ENCODE measurements at regions not wholly inside any gene's neighbourhood (a gene's known extent, or its start where the extent isn't known, plus 50 kb on each side); places are given as distances from the start of the nearest gene placed in this dataset.

DNA sequence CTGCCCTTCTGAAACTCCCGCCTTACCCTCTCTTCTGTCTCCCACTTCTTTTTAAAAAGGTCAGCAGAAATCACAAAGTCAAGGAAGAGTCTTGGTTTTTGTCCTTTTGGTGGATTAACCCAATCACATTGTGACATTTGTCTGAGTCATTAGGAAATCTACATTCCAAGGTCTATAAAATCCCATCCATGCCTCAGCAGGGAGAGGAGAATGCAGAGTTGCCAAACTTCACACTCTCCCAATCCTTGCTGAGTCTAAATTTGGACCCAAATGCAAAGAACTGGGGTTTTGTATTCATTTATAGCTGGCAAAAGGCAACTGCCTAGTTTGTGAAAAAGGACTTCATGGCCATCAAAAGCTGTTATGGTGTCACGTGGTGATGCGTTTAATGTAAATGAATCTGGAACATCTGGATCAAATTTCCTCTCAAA lies 67.9 kb downstream of the TMEM30B start:
- H3K27me3 ChIP-seq (ENCODE audit: control insufficient read depth in 4 of 4, insufficient read depth in 4 of 4, low read length in 3 of 4) = no peaks in the 10 kb centered on the region

GRCh38 chr14:61212546-61212945 lies 68.6 kb downstream of the TMEM30B start:
- Histone ChIP-seq H3K4me1 (ENCODE audit: control insufficient read depth in 4 of 4, insufficient read depth in 4 of 4, low read length in 3 of 4) (no peaks in the 10 kb centered on the region), H3K27me3 (ENCODE audit: control insufficient read depth in 4 of 4, insufficient read depth in 4 of 4, low read length in 3 of 4) (no peaks in the 10 kb centered on the region), H3K36me3 (ENCODE audit: control insufficient read depth in 4 of 4, insufficient read depth in 3 of 4, low read depth in 1 of 4, low read length in 3 of 4) (no peaks in the 10 kb centered on the region), H3K27ac (ENCODE audit: low read depth in 1 of 2, low read length in 2 of 2) (no peak overlapping the region), H3K9ac (ENCODE audit: low read depth in 1 of 2, low read length in 2 of 2) (no peak overlapping the region), H3K9me3 (ENCODE audit: control insufficient read depth in 4 of 4, low read length in 3 of 4) (no peaks in the 10 kb centered on the region), H3K4me3 (ENCODE audit: low read depth in 1 of 3, low read length in 3 of 3) (no peak overlapping the region)
- no peak for DNase-seq (ENCODE audit: low spot score)
- no peak for TF ChIP-seq ZBTB33 (IDR thresholded peaks at IDR 0.05)
- TF ChIP-seq EGR1 (IDR thresholded peaks at IDR 0.05; ENCODE audit: low read depth in 2 of 2) = no peak
- TF ChIP-seq FOXA2 (IDR thresholded peaks at IDR 0.05) = no peak
- TF ChIP-seq YY1 (IDR thresholded peaks at IDR 0.05) = no peak
- TF ChIP-seq, protein P1, sequence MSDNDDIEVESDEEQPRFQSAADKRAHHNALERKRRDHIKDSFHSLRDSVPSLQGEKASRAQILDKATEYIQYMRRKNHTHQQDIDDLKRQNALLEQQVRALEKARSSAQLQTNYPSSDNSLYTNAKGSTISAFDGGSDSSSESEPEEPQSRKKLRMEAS (IDR thresholded peaks at IDR 0.05) = no peak
- TF ChIP-seq, protein P2, sequence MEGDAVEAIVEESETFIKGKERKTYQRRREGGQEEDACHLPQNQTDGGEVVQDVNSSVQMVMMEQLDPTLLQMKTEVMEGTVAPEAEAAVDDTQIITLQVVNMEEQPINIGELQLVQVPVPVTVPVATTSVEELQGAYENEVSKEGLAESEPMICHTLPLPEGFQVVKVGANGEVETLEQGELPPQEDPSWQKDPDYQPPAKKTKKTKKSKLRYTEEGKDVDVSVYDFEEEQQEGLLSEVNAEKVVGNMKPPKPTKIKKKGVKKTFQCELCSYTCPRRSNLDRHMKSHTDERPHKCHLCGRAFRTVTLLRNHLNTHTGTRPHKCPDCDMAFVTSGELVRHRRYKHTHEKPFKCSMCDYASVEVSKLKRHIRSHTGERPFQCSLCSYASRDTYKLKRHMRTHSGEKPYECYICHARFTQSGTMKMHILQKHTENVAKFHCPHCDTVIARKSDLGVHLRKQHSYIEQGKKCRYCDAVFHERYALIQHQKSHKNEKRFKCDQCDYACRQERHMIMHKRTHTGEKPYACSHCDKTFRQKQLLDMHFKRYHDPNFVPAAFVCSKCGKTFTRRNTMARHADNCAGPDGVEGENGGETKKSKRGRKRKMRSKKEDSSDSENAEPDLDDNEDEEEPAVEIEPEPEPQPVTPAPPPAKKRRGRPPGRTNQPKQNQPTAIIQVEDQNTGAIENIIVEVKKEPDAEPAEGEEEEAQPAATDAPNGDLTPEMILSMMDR (IDR thresholded peaks at IDR 0.05; ENCODE audit: low read depth, low read length, missing input control) = no peak
- no peak for TF ChIP-seq ATF3 (IDR thresholded peaks at IDR 0.05)
- 84% methylated on average over 1 of the region's 1 CpG for WGBS

More for the DNA sequence above, 67.9 kb downstream of the TMEM30B start:
- DNase-seq (ENCODE audit: low spot score) = no peak
- H3K36me3 ChIP-seq (ENCODE audit: control insufficient read depth in 4 of 4, insufficient read depth in 3 of 4, low read depth in 1 of 4, low read length in 3 of 4) = no peaks in the 10 kb centered on the region
- TF ChIP-seq EGR1 (IDR thresholded peaks at IDR 0.05; ENCODE audit: low read depth in 2 of 2) (no peak), JUND (IDR thresholded peaks at IDR 0.05) (no peak), FOXA2 (IDR thresholded peaks at IDR 0.05) (no peak), RAD21 (IDR thresholded peaks at IDR 0.05) (no peak), GABPA (IDR thresholded peaks at IDR 0.05 in 1 of 2, conservative IDR thresholded peaks at IDR 0.05 in 1 of 2) (no peak), ATF3 (IDR thresholded peaks at IDR 0.05) (no peak), FOXA1 (IDR thresholded peaks at IDR 0.05) (no peak), SP1 (IDR thresholded peaks at IDR 0.05) (no peak), YY1 (IDR thresholded peaks at IDR 0.05) (no peak), NR2F2 (IDR thresholded peaks at IDR 0.05) (no peak)
- TF ChIP-seq, protein P1 (IDR thresholded peaks at IDR 0.05) = no peak
- TF ChIP-seq, protein P2 (IDR thresholded peaks at IDR 0.05; ENCODE audit: low read depth, low read length, missing input control) = no peak
- TF ChIP-seq, protein P3, sequence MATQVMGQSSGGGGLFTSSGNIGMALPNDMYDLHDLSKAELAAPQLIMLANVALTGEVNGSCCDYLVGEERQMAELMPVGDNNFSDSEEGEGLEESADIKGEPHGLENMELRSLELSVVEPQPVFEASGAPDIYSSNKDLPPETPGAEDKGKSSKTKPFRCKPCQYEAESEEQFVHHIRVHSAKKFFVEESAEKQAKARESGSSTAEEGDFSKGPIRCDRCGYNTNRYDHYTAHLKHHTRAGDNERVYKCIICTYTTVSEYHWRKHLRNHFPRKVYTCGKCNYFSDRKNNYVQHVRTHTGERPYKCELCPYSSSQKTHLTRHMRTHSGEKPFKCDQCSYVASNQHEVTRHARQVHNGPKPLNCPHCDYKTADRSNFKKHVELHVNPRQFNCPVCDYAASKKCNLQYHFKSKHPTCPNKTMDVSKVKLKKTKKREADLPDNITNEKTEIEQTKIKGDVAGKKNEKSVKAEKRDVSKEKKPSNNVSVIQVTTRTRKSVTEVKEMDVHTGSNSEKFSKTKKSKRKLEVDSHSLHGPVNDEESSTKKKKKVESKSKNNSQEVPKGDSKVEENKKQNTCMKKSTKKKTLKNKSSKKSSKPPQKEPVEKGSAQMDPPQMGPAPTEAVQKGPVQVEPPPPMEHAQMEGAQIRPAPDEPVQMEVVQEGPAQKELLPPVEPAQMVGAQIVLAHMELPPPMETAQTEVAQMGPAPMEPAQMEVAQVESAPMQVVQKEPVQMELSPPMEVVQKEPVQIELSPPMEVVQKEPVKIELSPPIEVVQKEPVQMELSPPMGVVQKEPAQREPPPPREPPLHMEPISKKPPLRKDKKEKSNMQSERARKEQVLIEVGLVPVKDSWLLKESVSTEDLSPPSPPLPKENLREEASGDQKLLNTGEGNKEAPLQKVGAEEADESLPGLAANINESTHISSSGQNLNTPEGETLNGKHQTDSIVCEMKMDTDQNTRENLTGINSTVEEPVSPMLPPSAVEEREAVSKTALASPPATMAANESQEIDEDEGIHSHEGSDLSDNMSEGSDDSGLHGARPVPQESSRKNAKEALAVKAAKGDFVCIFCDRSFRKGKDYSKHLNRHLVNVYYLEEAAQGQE (IDR thresholded peaks at IDR 0.05) = no peak
- no peak overlapping the region for H3K4me3 ChIP-seq (ENCODE audit: low read depth in 1 of 3, low read length in 3 of 3)
- no peak overlapping the region for H3K9ac ChIP-seq (ENCODE audit: low read depth in 1 of 2, low read length in 2 of 2)
- no peaks in the 10 kb centered on the region for H3K4me1 ChIP-seq (ENCODE audit: control insufficient read depth in 4 of 4, insufficient read depth in 4 of 4, low read length in 3 of 4)
- 88% methylated on average over 3 of the region's 3 CpGs for WGBS
- no peaks in the 10 kb centered on the region for H3K9me3 ChIP-seq (ENCODE audit: control insufficient read depth in 4 of 4, low read length in 3 of 4)
- no peak overlapping the region for H3K27ac ChIP-seq (ENCODE audit: low read depth in 1 of 2, low read length in 2 of 2)

All from liver (tissue), 8 donors.